HG03442 (cell line): ENCODE measurements at regions not wholly inside any gene's neighbourhood (a gene's known extent, or its start where the extent isn't known, plus 50 kb on each side); places are given as distances from the start of the nearest gene placed in this dataset.

Experiments
- ATAC-seq: cut with Tn5 transposase; IDR thresholded peaks from one replicate; pipeline ENCODE4 v1.9.1; 2021; ENCODE audit warnings: mild to moderate bottlenecking, moderate library complexity; ENCODE audit not compliant: unreplicated experiment

DNA sequence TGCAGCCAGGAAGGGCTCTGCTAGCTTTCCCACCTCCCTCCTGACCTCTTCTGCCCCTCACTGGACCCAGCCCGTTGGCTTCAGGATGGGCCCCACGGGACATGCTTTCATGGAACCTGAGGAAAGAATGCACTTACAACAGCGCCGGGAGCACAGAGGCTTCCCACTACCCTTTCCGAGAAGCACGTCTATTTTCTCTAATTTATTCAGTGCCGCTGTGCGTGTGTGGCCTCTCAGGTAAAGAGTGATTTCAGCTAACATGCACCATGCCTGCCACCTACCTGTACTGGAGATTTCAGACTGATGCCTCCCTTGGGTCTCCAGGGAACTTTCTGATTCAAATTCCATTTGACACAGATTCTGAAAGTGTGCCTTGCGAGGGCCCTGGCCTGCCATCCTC, 140.1 kb downstream of the CYLD start:
- no peak for ATAC-seq

GRCh38 chr16:50881331-50881830, 139.5 kb downstream of the CYLD start:
- ATAC-seq = no peak

GRCh38 chr16:50880926-50881325, 139.0 kb downstream of the CYLD start:
- ATAC-seq = no peak

DNA sequence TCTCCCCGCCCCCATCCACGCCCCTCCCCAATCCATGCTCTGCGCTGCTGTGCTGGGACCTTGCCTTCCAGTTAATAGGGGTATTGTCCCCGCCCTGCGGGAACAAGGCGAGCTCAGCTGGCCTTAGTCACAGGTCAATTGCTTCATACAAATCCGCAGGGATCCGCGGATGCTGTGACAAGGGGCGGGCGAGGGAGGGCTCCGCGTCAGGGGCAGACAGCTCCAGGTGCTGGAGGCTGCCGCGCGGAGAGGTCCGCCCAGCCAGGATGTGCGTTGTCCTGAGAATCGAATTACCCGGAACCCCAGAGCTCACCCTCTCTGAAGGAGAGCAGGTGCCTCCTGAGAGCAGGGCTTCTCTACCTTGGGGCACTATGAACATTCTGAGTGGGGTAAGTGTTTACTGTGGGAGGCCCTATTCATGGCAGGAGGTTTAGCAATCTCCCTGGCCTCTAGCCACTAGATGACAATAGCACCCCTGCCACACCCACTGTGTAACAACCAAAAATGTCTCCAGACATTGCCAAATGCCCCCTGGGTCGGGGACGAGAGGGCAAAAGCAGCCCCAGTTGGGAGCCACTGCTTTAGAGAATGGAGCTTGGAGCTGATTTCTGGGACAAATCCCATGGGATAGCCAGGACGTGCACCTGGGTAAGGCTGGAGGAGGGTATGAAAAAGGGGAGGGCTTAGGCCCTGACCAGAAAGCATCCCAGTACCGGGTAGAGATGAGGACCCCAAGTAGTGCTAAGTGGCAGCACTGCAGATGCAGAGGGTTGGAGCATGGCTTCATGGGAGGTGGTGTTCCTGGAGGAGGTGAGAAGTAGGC, 138.2 kb downstream of the CYLD start:
- no peak for ATAC-seq

GRCh38 chr16:50878966-50879615, 137.2 kb downstream of the CYLD start:
- ATAC-seq = no peak

DNA sequence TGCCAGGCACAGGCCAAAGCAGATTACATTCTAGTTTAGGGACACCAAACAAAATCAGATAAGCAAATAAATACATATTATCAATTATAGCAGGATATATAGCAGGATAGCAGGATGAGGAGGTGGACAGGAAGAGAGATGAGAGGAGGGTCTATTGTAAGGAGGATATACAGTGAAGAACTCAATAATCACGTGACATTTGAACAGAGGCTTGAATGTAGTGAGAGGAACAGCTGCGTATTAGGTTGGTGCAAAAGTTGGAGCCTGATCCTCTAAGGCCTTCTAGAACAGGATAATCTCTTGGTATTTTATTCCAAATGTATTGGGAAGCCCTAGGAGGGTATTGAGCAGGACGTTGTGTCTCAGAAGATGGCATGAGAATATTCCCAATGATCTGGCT, 136.7 kb downstream of the CYLD start:
- ATAC-seq = no peak

DNA sequence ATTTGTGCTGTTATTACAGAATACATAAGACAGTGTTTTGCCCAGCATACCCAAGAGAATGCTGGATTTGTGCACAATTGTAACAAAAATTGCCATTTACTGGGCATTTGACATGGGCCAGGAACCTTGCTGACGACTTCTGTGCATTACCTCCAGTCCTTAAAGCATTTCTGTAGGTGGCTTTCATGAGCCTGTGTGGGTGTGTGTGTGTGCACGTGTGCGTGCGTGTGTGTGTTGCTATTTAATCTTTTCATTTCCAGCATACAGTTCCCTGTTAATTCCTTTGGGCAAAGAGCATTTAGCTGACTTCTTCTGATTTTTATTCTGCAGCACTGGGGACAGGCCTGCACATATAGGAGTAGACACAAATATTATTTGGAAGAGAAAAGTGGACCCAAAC, 134.4 kb downstream of the CYLD start:
- no peak for ATAC-seq

DNA sequence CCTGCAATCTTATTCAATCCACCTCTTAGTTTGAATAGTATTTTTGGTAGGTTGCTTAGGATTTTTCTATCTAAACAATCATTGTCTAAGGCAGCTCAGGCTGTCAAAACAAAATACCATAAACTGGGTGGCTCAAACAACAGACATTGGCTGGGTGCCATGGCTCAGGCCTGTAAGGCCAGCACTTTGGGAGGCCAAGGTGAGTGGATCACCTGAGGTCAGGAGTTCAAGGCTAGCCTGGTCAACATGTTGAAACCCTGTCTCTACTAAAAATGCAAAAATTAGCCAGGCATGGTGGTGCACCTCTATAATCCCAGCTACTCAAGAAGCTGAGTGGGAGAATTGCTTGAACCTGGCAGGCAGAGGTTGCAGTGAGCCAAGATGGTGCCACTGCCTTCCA, 126.7 kb downstream of the CYLD start:
- no peak for ATAC-seq

DNA sequence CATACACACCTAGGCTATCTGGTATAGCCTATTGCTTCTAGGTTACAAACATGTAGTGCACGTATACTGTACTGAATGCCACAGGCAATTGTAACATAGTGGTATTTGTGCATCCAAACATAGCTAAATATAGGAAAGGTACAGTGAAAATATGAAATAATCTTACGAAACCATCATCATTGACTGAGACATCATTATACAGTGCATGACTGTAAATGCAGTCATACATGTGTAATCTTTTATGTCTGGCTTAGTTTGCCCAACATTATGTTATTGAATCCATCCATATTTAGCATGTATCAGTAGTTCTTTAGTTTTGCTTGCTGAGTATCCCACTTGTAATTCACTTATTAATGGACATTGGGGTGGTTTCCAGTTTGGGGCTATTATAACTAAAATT, 124.9 kb downstream of the CYLD start:
- ATAC-seq = no peak

GRCh38 chr16:50864386-50864785, 122.5 kb downstream of the CYLD start:
- ATAC-seq = no peak

GRCh38 chr16:50863644-50864144, 121.8 kb downstream of the CYLD start:
- no peak for ATAC-seq

- no peak for ATAC-seq
Measured at GRCh38 chr16:50862818-50863643, 121.1 kb downstream of the CYLD start.

- ATAC-seq = no peak
Measured at GRCh38 chr16:50861970-50862411, 120.1 kb downstream of the CYLD start.

- ATAC-seq = no peak
Measured at GRCh38 chr16:50861451-50861850, 119.6 kb downstream of the CYLD start.

DNA sequence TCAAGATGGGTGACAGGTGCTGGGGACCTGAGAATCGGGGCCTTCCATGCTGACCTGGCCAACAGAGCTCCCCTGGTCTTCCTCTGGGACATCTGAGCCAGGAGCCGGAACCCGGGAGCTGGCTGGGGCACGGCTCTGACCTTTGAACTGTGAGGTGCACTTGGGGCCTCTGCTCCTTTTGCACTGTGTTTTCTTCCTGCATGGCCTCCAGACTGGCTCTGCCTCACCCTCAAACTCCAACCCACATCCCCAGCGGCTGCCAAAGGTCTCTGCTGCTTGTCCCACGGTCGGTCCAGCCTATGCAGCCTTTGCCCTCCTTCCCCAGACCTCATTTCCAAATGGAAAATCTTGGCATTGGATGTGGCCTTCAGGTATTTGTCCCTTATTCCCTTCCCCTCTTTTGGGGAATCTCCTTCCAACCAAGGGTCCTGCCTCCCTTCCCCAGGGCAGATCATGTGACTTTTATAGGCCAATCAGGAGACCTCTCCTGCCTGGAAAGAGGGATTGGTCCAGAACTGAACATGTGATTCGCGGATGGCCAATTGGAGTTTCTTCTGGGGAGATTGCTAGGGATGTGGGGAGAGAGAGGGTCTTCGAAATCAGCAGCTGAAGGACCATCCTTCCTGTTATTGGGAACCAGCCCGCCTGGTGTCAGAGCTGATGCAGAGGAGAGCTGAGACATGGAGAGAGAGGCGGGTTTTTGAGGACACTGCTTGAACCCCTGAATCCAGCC, 117.9 kb downstream of the CYLD start:
- ATAC-seq = no peak

DNA sequence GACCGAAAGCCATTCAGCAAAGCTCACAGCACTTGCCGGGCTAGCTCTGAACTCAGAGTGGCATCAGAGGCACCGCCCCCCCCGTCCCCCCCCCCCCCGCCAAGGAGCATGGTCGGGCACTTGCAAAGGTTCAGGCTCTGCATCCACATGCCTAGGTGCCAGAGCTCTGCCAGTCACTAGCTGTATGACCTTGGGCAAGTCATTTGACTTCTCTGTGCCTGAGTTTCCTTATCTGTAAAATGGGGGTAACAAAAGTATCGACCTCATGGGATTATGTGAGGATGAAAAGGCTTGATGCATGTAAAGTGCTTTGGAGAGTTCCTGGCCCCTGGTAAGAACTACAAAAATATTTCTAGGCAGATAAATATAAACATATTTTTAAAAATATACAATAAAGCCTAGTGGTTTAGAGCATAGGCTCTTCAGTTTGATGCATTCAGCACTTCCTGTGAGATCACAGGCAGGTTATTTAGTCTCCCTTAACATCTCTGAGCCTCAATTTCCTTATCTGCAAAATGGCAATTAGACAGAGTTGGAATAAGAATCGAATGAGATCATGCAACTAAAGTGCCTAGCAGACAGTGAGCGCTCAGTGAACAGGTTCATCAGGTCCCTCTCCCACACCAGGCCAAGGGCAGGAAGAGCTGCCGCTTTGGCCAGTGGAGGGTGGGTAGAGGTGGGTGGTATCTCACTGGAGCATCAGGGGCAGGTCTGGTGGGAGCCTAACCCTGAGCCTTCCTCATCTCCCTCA, 117.2 kb downstream of the CYLD start:
- ATAC-seq = no peak

DNA sequence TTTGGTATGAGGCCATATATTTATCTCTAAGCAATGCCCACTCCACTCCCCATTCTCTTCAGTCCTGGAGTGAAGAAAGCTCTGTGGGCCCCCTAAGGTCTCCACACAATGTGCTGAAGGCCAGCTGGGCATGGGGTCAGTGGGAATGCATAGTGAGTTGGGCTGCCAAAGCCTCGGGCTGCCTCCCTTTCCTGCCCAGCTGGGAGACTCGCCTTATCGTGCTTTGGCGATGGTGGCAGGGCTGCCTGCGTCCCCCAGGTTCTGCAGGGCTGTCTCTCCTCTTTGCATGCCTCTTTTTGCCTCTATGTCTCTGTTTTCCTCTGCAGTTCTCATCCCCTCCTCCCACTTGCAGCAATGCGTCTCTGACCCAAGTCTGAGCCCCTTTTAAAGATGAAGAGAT, 116.5 kb downstream of the CYLD start:
- no peak for ATAC-seq

GRCh38 chr16:50857881-50858280, 116.0 kb downstream of the CYLD start:
- ATAC-seq = no peak

DNA sequence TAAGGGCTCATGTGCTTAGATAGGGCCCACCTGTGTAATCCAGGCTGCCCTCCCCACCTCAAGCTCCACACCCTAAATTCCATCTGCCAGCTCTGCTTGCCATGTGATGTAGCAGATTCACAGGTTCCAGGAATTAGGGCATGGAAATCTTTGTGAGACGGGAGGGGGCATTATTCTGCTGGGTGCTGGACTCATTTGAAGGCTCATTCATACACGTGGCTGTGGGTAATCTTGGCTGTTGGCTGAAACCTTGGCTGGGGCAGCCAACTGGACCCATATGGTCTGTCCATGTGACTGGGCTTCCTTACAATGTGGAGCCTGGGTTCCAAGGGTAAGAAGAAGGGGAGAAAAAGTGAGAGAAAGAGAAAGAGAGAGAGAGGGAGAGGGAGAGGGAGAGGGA, 115.1 kb downstream of the CYLD start:
- ATAC-seq = no peak

DNA sequence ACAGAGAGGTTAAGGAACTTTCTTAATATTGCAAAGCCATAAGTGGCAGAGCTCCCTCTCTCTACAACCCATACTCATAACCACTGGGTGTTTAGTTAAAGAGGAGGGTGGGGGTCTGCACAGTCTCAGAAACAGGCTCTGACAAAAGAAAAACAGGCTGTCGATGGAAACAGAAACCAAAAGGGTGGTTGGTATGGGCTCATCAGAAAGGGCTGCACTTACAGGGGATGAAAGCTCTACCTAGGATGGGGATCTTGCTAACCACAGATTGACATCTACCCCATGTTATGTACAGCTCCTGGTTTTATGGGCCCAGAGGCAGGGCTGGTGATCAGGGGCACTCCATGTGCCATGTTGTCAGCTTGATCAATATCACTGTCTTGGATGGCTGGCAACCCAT, 111.4 kb downstream of the CYLD start:
- ATAC-seq = no peak
